Mesendoderm (in vitro differentiated cells): ENCODE measurements at regions not wholly inside any gene's neighbourhood (a gene's known extent, or its start where the extent isn't known, plus 50 kb on each side); places are given as distances from the start of the nearest gene placed in this dataset.

Experiments used
- DNase-seq: peaks from one replicate; pipeline ENCODE4 v3.0.0; 2013
- H2AK5ac ChIP-seq: 2 replicates; pipeline ENCODE4 v1.6.1; 2013; ENCODE audit warnings: low read length, inconsistent platforms
- H2BK120ac ChIP-seq: 2 replicates; pipeline ENCODE4 v1.6.1; 2013; ENCODE audit warnings: low read depth, mild to moderate bottlenecking, low read length, moderate library complexity, mixed read lengths
- H2BK15ac ChIP-seq: replicated peaks from 2 replicates; pipeline ENCODE4 v1.6.1; 2013; ENCODE audit warnings: low read depth, mild to moderate bottlenecking, moderate library complexity
- H2BK5ac ChIP-seq: 2 replicates; pipeline ENCODE4 v1.6.1; 2013; ENCODE audit warnings: low read length, inconsistent platforms
- H3K18ac ChIP-seq: 2 replicates; pipeline ENCODE4 v1.6.1; 2013; ENCODE audit warnings: mild to moderate bottlenecking, low read length, mixed read lengths
- H3K23ac ChIP-seq: one replicate; pipeline ENCODE4 v1.6.1; 2013; ENCODE audit warnings: low read length
- H3K27ac ChIP-seq: 2 replicates; pipeline ENCODE4 v1.5.1; 2013; ENCODE audit warnings: low read depth, mild to moderate bottlenecking, inconsistent platforms, low read length, moderate library complexity
- H3K27me3 ChIP-seq: 2 replicates; pipeline ENCODE4 v1.6.1; 2013; ENCODE audit warnings: low read length, control low read depth, mild to moderate bottlenecking, inconsistent platforms; ENCODE audit not compliant: insufficient read depth, poor library complexity
- H3K36me3 ChIP-seq: 2 replicates; pipeline ENCODE4 v1.6.1; 2013; ENCODE audit warnings: low read length, inconsistent platforms; ENCODE audit not compliant: control insufficient read depth, insufficient read depth
- H3K4ac ChIP-seq: one replicate; pipeline ENCODE4 v1.6.1; 2013; ENCODE audit warnings: low read depth, mild to moderate bottlenecking, low read length, moderate library complexity
- H3K4me1 ChIP-seq: 2 replicates; pipeline ENCODE4 v1.6.1; 2013; ENCODE audit warnings: low read depth, low read length, inconsistent platforms; ENCODE audit not compliant: control insufficient read depth
- H3K4me2 ChIP-seq: 2 replicates; pipeline ENCODE4 v1.6.1; 2013; ENCODE audit warnings: low read length
- H3K4me3 ChIP-seq: 2 replicates; pipeline ENCODE4 v1.5.1; 2013; ENCODE audit warnings: mild to moderate bottlenecking, low read length
- H3K56ac ChIP-seq: one replicate; pipeline ENCODE4 v1.6.1; 2013; ENCODE audit warnings: low read length
- H3K79me1 ChIP-seq: 2 replicates; pipeline ENCODE4 v1.6.1; 2013; ENCODE audit warnings: low read length, inconsistent platforms
- H3K79me2 ChIP-seq: 2 replicates; pipeline ENCODE4 v1.6.1; 2013; ENCODE audit warnings: mild to moderate bottlenecking, low read length; ENCODE audit not compliant: control insufficient read depth, insufficient read depth
- H3K9ac ChIP-seq: 2 replicates; pipeline ENCODE4 v1.6.1; 2013; ENCODE audit warnings: low read length, inconsistent platforms
- H4K5ac ChIP-seq: one replicate; pipeline ENCODE4 v1.6.1; 2013; ENCODE audit warnings: low read length
- H4K8ac ChIP-seq: one replicate; pipeline ENCODE4 v1.6.1; 2013; ENCODE audit warnings: low read depth, mild to moderate bottlenecking, control low read depth, low read length, moderate library complexity
- WGBS: extraction: QIAGEN DNeasy Blood & Tissue Kit; methylation state at CpG from one replicate; pipeline ENCODE4 v1.1.7; 2013; ENCODE audit warnings: low lambda C conversion rate, missing lambda C conversion rate; ENCODE audit not compliant: insufficient coverage; ENCODE audit errors: extremely low coverage; 5-methylcytosine and 5-hydroxymethylcytosine counted together

DNA sequence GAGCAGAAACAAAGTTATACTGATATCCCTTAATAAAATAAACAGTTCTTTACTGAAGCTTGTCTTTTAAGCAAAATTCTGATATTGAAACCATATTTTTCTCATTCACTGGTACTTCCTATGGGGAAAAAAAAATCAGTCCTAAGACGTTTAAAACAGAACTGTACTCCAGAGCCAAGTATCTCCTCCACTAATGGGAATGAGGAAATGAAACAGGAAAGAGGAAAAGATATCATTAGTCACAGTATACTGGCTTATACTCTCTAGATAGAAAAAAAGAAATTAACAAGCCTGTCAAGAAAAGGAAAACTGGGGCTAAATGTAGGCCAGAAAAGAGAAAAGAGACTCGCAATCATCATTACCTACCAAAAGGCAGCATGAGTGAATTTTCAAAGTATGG is 252.7 kb downstream of the CENPC start:
- H3K9ac ChIP-seq = no peak overlapping the region
- no peaks in the 10 kb centered on the region for H3K36me3 ChIP-seq
- H3K56ac ChIP-seq = no peak overlapping the region
- H4K8ac ChIP-seq = no peak overlapping the region
- H3K27ac ChIP-seq = no peak overlapping the region
- H2BK15ac ChIP-seq = no peak overlapping the region
- H3K4me2 ChIP-seq = no peak overlapping the region
- H3K23ac ChIP-seq = no peak overlapping the region
- no peak overlapping the region for H3K4ac ChIP-seq
- H3K4me3 ChIP-seq = no peak overlapping the region
- no peak overlapping the region for H3K18ac ChIP-seq
- no peak for DNase-seq
- H3K27me3 ChIP-seq = no peaks in the 10 kb centered on the region
- H2BK5ac ChIP-seq = no peak overlapping the region
- no peaks in the 10 kb centered on the region for H3K79me1 ChIP-seq
- no peak overlapping the region for H2AK5ac ChIP-seq
- H3K4me1 ChIP-seq = no peaks in the 10 kb centered on the region
- H4K5ac ChIP-seq = no peak overlapping the region
- H3K79me2 ChIP-seq = no peaks in the 10 kb centered on the region
- whole genome bisulfite sequencing = no CpG with 5 or more reads among the region's 2 CpGs
- no peak overlapping the region for H2BK120ac ChIP-seq

DNA sequence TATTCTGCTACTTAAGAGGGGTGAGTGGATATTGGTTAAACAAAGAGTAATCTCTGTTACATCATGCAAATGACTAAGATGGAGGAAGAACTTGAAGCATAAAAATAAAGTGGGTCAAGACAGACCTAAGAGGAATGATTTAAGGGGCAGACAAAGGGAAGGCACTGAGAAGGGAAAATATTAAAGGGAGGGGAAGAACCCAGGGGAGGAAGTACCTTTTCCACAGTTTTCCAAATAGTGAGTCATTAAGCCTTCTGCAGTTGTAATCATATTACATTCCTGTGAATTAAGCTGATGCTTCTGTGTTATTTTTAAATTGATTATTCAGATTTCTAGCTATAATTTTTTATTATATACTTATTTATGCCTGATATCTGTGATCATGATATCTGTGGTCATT is 253.3 kb downstream of the CENPC start:
- Histone ChIP-seq H2BK120ac (no peak overlapping the region), H4K5ac (no peak overlapping the region)
- DNase-seq = no peak

DNA sequence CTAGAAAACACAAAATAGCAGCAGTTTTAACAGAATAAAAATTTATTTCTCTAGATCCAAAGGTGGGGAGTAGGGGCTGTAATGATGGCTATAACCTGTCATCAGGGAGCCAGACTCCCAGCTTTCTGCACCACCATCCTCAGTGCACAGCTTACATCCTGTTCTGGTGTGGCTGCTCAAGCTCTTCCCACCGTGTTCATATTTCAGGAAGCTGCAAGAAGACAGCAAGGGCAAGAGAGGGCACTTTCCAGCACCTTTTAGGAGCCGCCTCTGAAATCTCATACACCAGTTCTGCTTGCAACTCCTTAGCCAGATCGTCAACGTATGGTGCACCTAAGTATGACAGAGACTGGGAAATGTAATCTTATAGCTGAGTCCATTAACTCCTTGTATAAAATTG is 253.7 kb downstream of the CENPC start:
- Histone ChIP-seq H3K79me1 (no peaks in the 10 kb centered on the region), H3K56ac (no peak overlapping the region), H2BK5ac (no peak overlapping the region), H3K36me3 (no peaks in the 10 kb centered on the region), H4K5ac (no peak overlapping the region), H4K8ac (no peak overlapping the region), H2BK120ac (no peak overlapping the region), H3K4me3 (no peak overlapping the region), H3K4me2 (no peak overlapping the region), H3K4ac (peak overlapping the region; percentile 12), H2AK5ac (no peak overlapping the region), H3K18ac (no peak overlapping the region), H2BK15ac (no peak overlapping the region), H3K27ac (no peak overlapping the region), H3K79me2 (no peaks in the 10 kb centered on the region), H3K4me1 (no peaks in the 10 kb centered on the region), H3K9ac (no peak overlapping the region), H3K23ac (no peak overlapping the region), H3K27me3 (no peaks in the 10 kb centered on the region)
- DNase-seq = no peak
- WGBS = no CpG with 5 or more reads among the region's 4 CpGs

More for the DNA sequence above, 253.3 kb downstream of the CENPC start:
- Histone ChIP-seq H3K36me3 (no peaks in the 10 kb centered on the region), H3K9ac (no peak overlapping the region), H4K8ac (no peak overlapping the region), H3K4me2 (no peak overlapping the region), H2AK5ac (no peak overlapping the region), H3K56ac (no peak overlapping the region), H2BK5ac (no peak overlapping the region), H3K27ac (no peak overlapping the region), H3K27me3 (no peaks in the 10 kb centered on the region), H3K4me3 (no peak overlapping the region), H3K4ac (no peak overlapping the region), H3K79me2 (no peaks in the 10 kb centered on the region), H3K18ac (no peak overlapping the region), H3K23ac (no peak overlapping the region), H2BK15ac (no peak overlapping the region), H3K79me1 (no peaks in the 10 kb centered on the region), H3K4me1 (no peaks in the 10 kb centered on the region)

DNA sequence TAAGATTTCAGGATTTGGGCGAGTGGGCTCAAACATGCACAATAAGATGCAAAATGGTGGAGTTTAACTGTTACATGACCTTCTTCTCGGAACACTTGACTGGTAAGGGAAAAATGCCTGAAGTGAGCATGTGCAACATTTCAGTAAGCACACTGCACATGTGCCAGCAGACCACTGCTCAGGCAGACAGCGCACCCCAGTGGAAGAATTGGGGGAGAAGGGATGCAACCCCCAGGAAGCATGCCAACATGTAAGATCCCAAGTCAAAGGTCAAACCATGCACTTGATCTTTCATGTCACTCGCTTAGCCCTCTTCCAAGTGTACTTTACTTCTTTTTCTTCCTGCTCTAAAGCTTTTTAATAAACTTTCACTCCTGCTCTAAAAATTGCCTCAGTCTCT is 256.3 kb downstream of the CENPC start:
- no CpG with 5 or more reads among the region's 4 CpGs for WGBS

DNA sequence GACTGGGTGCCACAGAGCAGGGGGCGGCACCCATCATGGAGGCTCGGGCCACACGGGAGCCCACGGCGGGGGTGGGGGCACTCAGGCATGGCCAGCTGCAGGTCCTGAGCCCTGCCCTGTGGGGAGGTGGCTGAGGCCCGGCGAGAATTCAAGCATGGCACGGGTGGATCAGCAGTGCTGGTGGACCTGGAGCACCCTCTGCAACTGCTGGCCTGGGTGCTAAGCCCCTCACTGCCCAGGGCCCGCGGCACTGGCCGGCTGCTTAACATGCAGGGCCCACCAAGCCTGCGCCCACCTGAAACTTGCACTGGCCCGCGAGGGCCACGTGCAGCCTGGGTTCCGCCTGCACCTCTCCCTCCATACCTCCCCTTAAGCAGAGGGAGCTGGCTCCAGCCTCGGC is 258.6 kb downstream of the CENPC start:
- Histone ChIP-seq H3K79me1 (no peaks in the 10 kb centered on the region), H2BK5ac (no peak overlapping the region), H3K18ac (no peak overlapping the region), H3K56ac (no peak overlapping the region), H4K8ac (no peak overlapping the region), H3K27me3 (no peaks in the 10 kb centered on the region), H3K27ac (no peak overlapping the region), H3K4me2 (no peak overlapping the region), H3K4ac (no peak overlapping the region), H2BK120ac (no peak overlapping the region), H3K23ac (no peak overlapping the region), H2AK5ac (no peak overlapping the region), H3K9ac (no peak overlapping the region), H3K4me3 (no peak overlapping the region), H3K79me2 (no peaks in the 10 kb centered on the region), H2BK15ac (no peak overlapping the region), H4K5ac (no peak overlapping the region), H3K4me1 (no peaks in the 10 kb centered on the region), H3K36me3 (no peaks in the 10 kb centered on the region)
- no CpG with 5 or more reads among the region's 17 CpGs for WGBS
- no peak for DNase-seq

More for the DNA sequence above, 256.3 kb downstream of the CENPC start:
- Histone ChIP-seq H3K27me3 (no peaks in the 10 kb centered on the region), H3K4ac (no peak overlapping the region), H3K56ac (no peak overlapping the region), H3K4me3 (no peak overlapping the region), H3K9ac (no peak overlapping the region), H3K4me2 (no peak overlapping the region), H2AK5ac (no peak overlapping the region), H3K4me1 (no peaks in the 10 kb centered on the region), H3K18ac (no peak overlapping the region), H4K5ac (no peak overlapping the region), H2BK5ac (no peak overlapping the region), H3K27ac (no peak overlapping the region), H3K36me3 (no peaks in the 10 kb centered on the region), H4K8ac (no peak overlapping the region), H2BK120ac (no peak overlapping the region), H3K79me2 (no peaks in the 10 kb centered on the region), H2BK15ac (no peak overlapping the region), H3K23ac (no peak overlapping the region), H3K79me1 (no peaks in the 10 kb centered on the region)
- peak; percentile 64 for DNase-seq

GRCh38 chr4:67282749-67283148 is 262.6 kb downstream of the CENPC start:
- no peak overlapping the region for H2BK5ac ChIP-seq

More at GRCh38 chr4:67282749-67283148, 262.6 kb downstream of the CENPC start:
- H3K4me3 ChIP-seq = no peak overlapping the region
- WGBS = no CpG with 5 or more reads among the region's 13 CpGs
- H3K79me2 ChIP-seq = no peaks in the 10 kb centered on the region
- H3K56ac ChIP-seq = no peak overlapping the region
- H3K4me2 ChIP-seq = no peak overlapping the region
- no peaks in the 10 kb centered on the region for H3K36me3 ChIP-seq
- DNase-seq = no peak
- H2AK5ac ChIP-seq = no peak overlapping the region
- H2BK15ac ChIP-seq = no peak overlapping the region
- H3K4me1 ChIP-seq = no peaks in the 10 kb centered on the region
- H3K9ac ChIP-seq = no peak overlapping the region
- H4K8ac ChIP-seq = no peak overlapping the region
- H4K5ac ChIP-seq = no peak overlapping the region
- no peaks in the 10 kb centered on the region for H3K27me3 ChIP-seq
- no peak overlapping the region for H3K27ac ChIP-seq
- no peaks in the 10 kb centered on the region for H3K79me1 ChIP-seq
- H3K18ac ChIP-seq = no peak overlapping the region
- no peak overlapping the region for H3K23ac ChIP-seq
- no peak overlapping the region for H2BK120ac ChIP-seq
- no peak overlapping the region for H3K4ac ChIP-seq
